H9 (cell line): ENCODE measurements at regions not wholly inside any gene's neighbourhood (a gene's known extent, or its start where the extent isn't known, plus 50 kb on each side); places are given as distances from the start of the nearest gene placed in this dataset.

Experiments
- DNase-seq: peaks from one replicate; pipeline ENCODE4 v3.0.0-alpha.2; 2017
- H2AFZ ChIP-seq: one replicate; pipeline ENCODE4 v1.6.1; 2013; ENCODE audit warnings: mild to moderate bottlenecking, low read length, control low read depth, moderate library complexity
- H2AK5ac ChIP-seq: 2 replicates; pipeline ENCODE4 v1.6.1; 2013; ENCODE audit warnings: low read length, control low read depth, mixed read lengths; ENCODE audit not compliant: insufficient read length
- H2BK120ac ChIP-seq: one replicate; pipeline ENCODE4 v1.6.1; 2013; ENCODE audit warnings: low read depth, mild to moderate bottlenecking, low read length, control low read depth, inconsistent platforms; ENCODE audit not compliant: poor library complexity, severe bottlenecking
- H2BK12ac ChIP-seq: 2 replicates; pipeline ENCODE4 v1.6.1; 2013; ENCODE audit warnings: low read length, control low read depth, mixed read lengths, low read depth; ENCODE audit not compliant: insufficient read length
- H2BK15ac ChIP-seq: 2 replicates; pipeline ENCODE4 v1.6.1; 2013; ENCODE audit warnings: low read depth, low read length, control low read depth
- H2BK20ac ChIP-seq: one replicate; pipeline ENCODE4 v1.6.1; 2013; ENCODE audit warnings: low read depth, mild to moderate bottlenecking, low read length, control low read depth, inconsistent platforms; ENCODE audit not compliant: poor library complexity, severe bottlenecking
- H2BK5ac ChIP-seq: 2 replicates; pipeline ENCODE4 v1.6.1; 2013; ENCODE audit warnings: low read length, control low read depth, mixed read lengths; ENCODE audit not compliant: insufficient read length
- H3K14ac ChIP-seq: 2 replicates; pipeline ENCODE4 v1.6.1; 2013; ENCODE audit warnings: low read length, control low read depth; ENCODE audit not compliant: insufficient read depth
- H3K18ac ChIP-seq: 2 replicates; pipeline ENCODE4 v1.6.1; 2013; ENCODE audit warnings: low read depth, mild to moderate bottlenecking, mixed read lengths, low read length, control low read depth; ENCODE audit not compliant: insufficient read length
- H3K23ac ChIP-seq: 2 replicates; pipeline ENCODE4 v1.6.1; 2013; ENCODE audit warnings: low read length, control low read depth, mixed read lengths, low read depth; ENCODE audit not compliant: insufficient read length
- H3K23me2 ChIP-seq: 2 replicates; pipeline ENCODE4 v1.6.1; 2013; ENCODE audit warnings: low read depth, mild to moderate bottlenecking, mixed read lengths, low read length, control low read depth; ENCODE audit not compliant: insufficient read length, poor library complexity, severe bottlenecking
- H3K27ac ChIP-seq: 2 replicates; pipeline ENCODE4 v1.5.1; 2013; ENCODE audit warnings: low read length, control low read depth, mixed read lengths, low read depth; ENCODE audit not compliant: insufficient read length
- H3K27me3 ChIP-seq: 2 replicates; pipeline ENCODE4 v1.6.1; 2013; ENCODE audit warnings: low read length, control low read depth, inconsistent platforms; ENCODE audit not compliant: insufficient read depth
- H3K4ac ChIP-seq: 2 replicates; pipeline ENCODE4 v1.6.1; 2013; ENCODE audit warnings: low read depth, mild to moderate bottlenecking, control low read depth, inconsistent platforms, low read length, moderate library complexity
- H3K4me1 ChIP-seq: 2 replicates; pipeline ENCODE4 v1.6.1; 2013; ENCODE audit warnings: low read length, control low read depth, inconsistent platforms; ENCODE audit not compliant: insufficient read depth
- H3K4me2 ChIP-seq: 2 replicates; pipeline ENCODE4 v1.6.1; 2013; ENCODE audit warnings: low read length, control low read depth, mixed read lengths; ENCODE audit not compliant: insufficient read length, insufficient read depth
- H3K56ac ChIP-seq: 2 replicates; pipeline ENCODE4 v1.6.1; 2013; ENCODE audit warnings: low read depth, mild to moderate bottlenecking, mixed read lengths, low read length, control low read depth; ENCODE audit not compliant: insufficient read length
- H3K79me1 ChIP-seq: 2 replicates; pipeline ENCODE4 v1.6.1; 2013; ENCODE audit warnings: low read depth, mild to moderate bottlenecking, moderate library complexity, low read length, control low read depth, inconsistent platforms; ENCODE audit not compliant: insufficient read depth, poor library complexity, severe bottlenecking
- H3K79me2 ChIP-seq: 2 replicates; pipeline ENCODE4 v1.6.1; 2013; ENCODE audit warnings: low read length, control low read depth, inconsistent platforms; ENCODE audit not compliant: insufficient read depth
- H3K9ac ChIP-seq: 2 replicates; pipeline ENCODE4 v1.6.1; 2013; ENCODE audit warnings: low read length, control low read depth, mixed read lengths; ENCODE audit not compliant: insufficient read length; ENCODE audit errors: extremely low read depth
- H3K9me3 ChIP-seq: one replicate; pipeline ENCODE4 v1.6.1; 2013; ENCODE audit warnings: low read depth, low read length, inconsistent platforms; ENCODE audit not compliant: control insufficient read depth
- H3T11ph ChIP-seq: one replicate; pipeline ENCODE4 v1.6.1; 2013; ENCODE audit warnings: mild to moderate bottlenecking, low read length, control low read depth, inconsistent platforms
- H4K20me1 ChIP-seq: one replicate; pipeline ENCODE4 v1.6.1; 2013; ENCODE audit not compliant: control insufficient read depth, insufficient read length, insufficient read depth
- H4K5ac ChIP-seq: 2 replicates; pipeline ENCODE4 v1.6.1; 2013; ENCODE audit warnings: low read depth, mild to moderate bottlenecking, mixed read lengths, low read length, control low read depth; ENCODE audit not compliant: insufficient read length
- H4K8ac ChIP-seq: replicated peaks from 2 replicates; pipeline ENCODE4 v1.6.1; 2013; ENCODE audit warnings: low read length, control low read depth, mixed read lengths, low read depth; ENCODE audit not compliant: insufficient read length
- H4K91ac ChIP-seq: 2 replicates; pipeline ENCODE4 v1.6.1; 2013; ENCODE audit warnings: low read depth, mild to moderate bottlenecking, moderate library complexity, mixed read lengths, low read length, control low read depth; ENCODE audit not compliant: insufficient read length
- H3K27ac Mint-ChIP-seq, 3 experiments: 2 replicates in 2 of 3; 3 replicates in 1 of 3; pipeline ENCODE4 v1.8.0; 2020 to 2021; ENCODE audit warnings: mixed read lengths in 3 of 3, mild to moderate bottlenecking in 1 of 3, moderate library complexity in 1 of 3
- H3K27me3 Mint-ChIP-seq: 2 replicates; pipeline ENCODE4 v1.8.0; 2021; ENCODE audit warnings: low read depth, mild to moderate bottlenecking, moderate library complexity, mixed read lengths
- H3K36me3 Mint-ChIP-seq, 3 experiments: 2 replicates in 2 of 3; 3 replicates in 1 of 3; pipeline ENCODE4 v1.8.0; 2020 to 2021; ENCODE audit warnings: low read depth in 3 of 3, mixed read lengths in 3 of 3; ENCODE audit not compliant: insufficient read depth in 1 of 3
- H3K4me1 Mint-ChIP-seq, 2 experiments: 2 replicates each; pipeline ENCODE4 v1.8.0; 2020; ENCODE audit warnings: mixed read lengths in 2 of 2
- H3K4me3 Mint-ChIP-seq, 2 experiments: 2 replicates in 1 of 2; 3 replicates in 1 of 2; pipeline ENCODE4 v1.8.0; 2020 to 2021; ENCODE audit warnings: mild to moderate bottlenecking in 2 of 2, mixed read lengths in 2 of 2, moderate library complexity in 1 of 2
- H3K9me3 Mint-ChIP-seq, 2 experiments: 2 replicates in 1 of 2; 3 replicates in 1 of 2; pipeline ENCODE4 v1.8.0; 2020; ENCODE audit warnings: mild to moderate bottlenecking in 2 of 2, mixed read lengths in 2 of 2, moderate library complexity in 1 of 2
- CTCF ChIP-seq: fragments of 200-600 bp; sonication (generic); conservative IDR thresholded peaks from 3 replicates; pipeline ENCODE4 v1.8.0; 2021; ENCODE audit warnings: antibody characterized with exemption, mild to moderate bottlenecking
- WGBS: extraction: QIAGEN DNeasy Blood & Tissue Kit; methylation state at CpG from one replicate; pipeline ENCODE4 v1.1.7; 2013; ENCODE audit warnings: missing lambda C conversion rate, low lambda C conversion rate, mixed read lengths; ENCODE audit not compliant: insufficient read length; ENCODE audit errors: extremely low coverage; 5-methylcytosine and 5-hydroxymethylcytosine counted together

GRCh38 chr14:42734041-42734440, 1127.4 kb downstream of the LRFN5 start:
- whole genome bisulfite sequencing: no CpG with 5 or more reads among the region's 1 CpG
- TF ChIP-seq CTCF: no peak

More at GRCh38 chr14:42734041-42734440, 1127.4 kb downstream of the LRFN5 start:
- Mint-ChIP-seq H3K4me3 (no peak overlapping the region), H3K27ac (no peak overlapping the region), H3K27me3 (no peaks in the 10 kb centered on the region), H3K36me3 (no peaks in the 10 kb centered on the region), H3K4me1 (no peaks in the 10 kb centered on the region), H3K9me3 (no peaks in the 10 kb centered on the region)
- Histone ChIP-seq H3K9ac (no peak overlapping the region), H3K14ac (no peak overlapping the region), H2BK15ac (no peak overlapping the region), H3K4ac (no peak overlapping the region), H2BK120ac (no peak overlapping the region), H4K91ac (no peak overlapping the region), H2BK5ac (no peak overlapping the region), H2AFZ (no peak overlapping the region), H3K4me1 (no peaks in the 10 kb centered on the region), H3K9me3 (no peaks in the 10 kb centered on the region), H3K79me1 (no peaks in the 10 kb centered on the region), H3K56ac (no peak overlapping the region), H3K4me2 (no peak overlapping the region), H4K20me1 (no peaks in the 10 kb centered on the region), H3K23me2 (no peaks in the 10 kb centered on the region), H3K27ac (no peak overlapping the region), H4K5ac (no peak overlapping the region), H3K79me2 (no peaks in the 10 kb centered on the region), H3K18ac (no peak overlapping the region), H3K23ac (no peak overlapping the region), H2BK20ac (no peak overlapping the region), H2AK5ac (no peak overlapping the region), H2BK12ac (no peak overlapping the region), H3T11ph (no peak overlapping the region), H3K27me3 (no peaks in the 10 kb centered on the region), H4K8ac (no peak overlapping the region)
- no peak for DNase-seq
